ENCODE measurements at regions not wholly inside any gene's neighbourhood (a gene's known extent, or its start where the extent isn't known, plus 50 kb on each side); places are given as distances from the start of the nearest gene placed in this dataset.

DNA sequence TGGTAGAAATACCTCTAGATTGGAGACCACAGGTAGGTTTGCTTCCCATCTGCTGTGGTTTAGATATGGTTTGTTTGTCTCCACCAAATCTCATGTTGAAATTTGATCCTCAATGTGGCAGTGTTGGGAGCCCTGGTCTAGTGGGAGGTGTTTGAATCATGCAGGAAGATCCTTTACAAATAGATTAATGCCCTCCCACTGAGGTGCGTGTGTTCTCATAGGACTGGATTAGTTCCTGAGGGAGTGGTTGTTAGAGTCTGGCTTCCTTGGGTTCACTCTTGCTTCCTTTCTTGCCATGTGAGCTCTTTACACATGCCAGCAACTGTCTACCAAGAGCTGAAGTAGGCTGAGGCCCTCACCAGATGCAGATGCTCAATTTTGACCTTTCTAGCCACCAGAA, 391.1 kb upstream of the GRIA1 start:
- H3K4me3 Mint-ChIP-seq, result no peak overlapping the region
- no peak for TF ChIP-seq CTCF (IDR thresholded peaks at IDR 0.05)
- no peak overlapping the region for H3K27ac Mint-ChIP-seq
- no peaks in the 10 kb centered on the region for H3K4me1 Mint-ChIP-seq
- ChIA-PET POLR2A (no interaction called here), CTCF (no interaction called here)
- ATAC-seq (ENCODE audit: low read depth), result no peak
- intact Hi-C loops (cut with micrococcal nuclease), result no loop called here
- H3K36me3 Mint-ChIP-seq (ENCODE audit: low read depth), result no peaks in the 10 kb centered on the region
- H3K9me3 Mint-ChIP-seq, result peaks cover 3% of the 10 kb centered on the region
- no peak for DNase-seq
- no peaks in the 10 kb centered on the region for H3K27me3 Mint-ChIP-seq

DNA sequence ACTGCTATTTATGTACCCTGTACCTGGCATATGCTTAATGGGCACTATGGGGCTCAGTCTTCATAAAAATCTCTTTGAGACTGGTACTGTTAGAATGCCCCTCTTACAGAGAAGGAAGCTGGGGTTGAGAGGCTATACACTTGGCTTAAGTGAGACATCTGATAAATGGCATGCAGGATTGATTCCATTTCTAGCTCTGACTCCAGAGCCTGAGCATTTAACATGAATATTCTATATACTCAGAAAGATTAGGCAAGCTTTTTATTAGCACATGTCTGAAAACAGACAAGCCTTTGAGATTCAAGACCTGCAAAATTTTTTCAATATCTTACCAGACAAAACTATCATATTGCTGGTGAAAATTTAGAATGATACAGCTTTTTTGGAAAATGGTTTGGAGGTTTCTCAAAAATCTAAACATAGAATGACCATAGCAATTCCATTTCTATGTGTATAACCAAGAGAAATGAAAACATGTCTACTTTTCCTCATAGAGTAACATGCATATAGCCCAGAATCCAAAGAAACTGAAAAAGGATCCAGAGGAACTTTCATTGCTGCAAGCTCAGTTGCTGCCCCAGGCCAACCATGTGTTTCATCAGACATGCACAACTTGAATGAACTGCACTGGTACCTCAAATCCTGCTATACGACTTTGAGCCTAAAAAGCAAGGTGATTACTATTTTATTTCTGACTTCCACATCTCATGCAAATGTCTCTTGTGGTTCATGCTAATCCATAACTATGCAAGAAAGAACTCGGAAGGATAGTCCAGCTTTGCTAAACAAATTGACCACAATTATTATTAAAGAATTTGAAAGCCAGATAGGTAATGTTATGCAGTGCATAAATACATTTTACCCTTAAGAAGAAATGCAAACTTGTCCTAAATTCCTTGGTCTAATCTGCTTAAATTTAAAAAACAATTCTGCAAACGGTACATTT, 389.0 kb upstream of the GRIA1 start:
- ATAC-seq (ENCODE audit: low read depth), result no peak
- POLR2A ChIA-PET, result no interaction called here
- intact Hi-C loops (cut with micrococcal nuclease), result no loop called here
- CTCF ChIA-PET, result no interaction called here
- no peaks in the 10 kb centered on the region for H3K27me3 Mint-ChIP-seq
- no peak overlapping the region for H3K4me3 Mint-ChIP-seq
- H3K9me3 Mint-ChIP-seq, result peaks cover 6% of the 10 kb centered on the region
- no peak for TF ChIP-seq CTCF (IDR thresholded peaks at IDR 0.05)
- H3K4me1 Mint-ChIP-seq, result no peaks in the 10 kb centered on the region
- DNase-seq, result no peak
- H3K36me3 Mint-ChIP-seq (ENCODE audit: low read depth), result no peaks in the 10 kb centered on the region
- no peak overlapping the region for H3K27ac Mint-ChIP-seq

- no peaks in the 10 kb centered on the region for H3K4me1 Mint-ChIP-seq
- DNase-seq (no peak), ATAC-seq (ENCODE audit: low read depth) (no peak)
- intact Hi-C loops (cut with micrococcal nuclease), result no loop called here
- H3K27me3 Mint-ChIP-seq, result no peaks in the 10 kb centered on the region
- ChIA-PET POLR2A (no interaction called here), CTCF (no interaction called here)
- H3K36me3 Mint-ChIP-seq (ENCODE audit: low read depth), result no peaks in the 10 kb centered on the region
- no peaks in the 10 kb centered on the region for H3K9me3 Mint-ChIP-seq
- H3K27ac Mint-ChIP-seq, result no peak overlapping the region
- TF ChIP-seq CTCF (IDR thresholded peaks at IDR 0.05), result no peak
- H3K4me3 Mint-ChIP-seq, result no peak overlapping the region
Measured at GRCh38 chr5:153116916-153117315, 373.6 kb upstream of the GRIA1 start.

DNA sequence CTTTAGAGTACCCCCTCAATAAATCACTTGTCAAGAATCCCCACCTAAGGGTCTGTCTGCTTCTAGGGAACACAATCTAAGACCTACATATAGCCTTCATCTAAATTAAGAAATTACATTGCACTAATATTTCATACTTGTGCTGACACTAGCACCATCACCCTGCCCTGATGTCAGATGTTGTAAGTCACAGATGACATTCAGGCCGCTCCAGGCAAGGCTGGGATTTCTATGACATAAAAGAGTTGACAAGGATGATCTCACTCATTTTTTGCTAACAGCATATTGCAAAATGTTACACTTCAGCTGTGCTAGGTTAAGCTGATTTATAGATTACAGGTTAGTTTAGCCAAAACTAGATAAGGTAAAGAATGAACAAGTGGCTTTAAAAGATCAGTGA, 372.5 kb upstream of the GRIA1 start:
- POLR2A ChIA-PET, result no interaction called here
- no peak for ATAC-seq (ENCODE audit: low read depth)

DNA sequence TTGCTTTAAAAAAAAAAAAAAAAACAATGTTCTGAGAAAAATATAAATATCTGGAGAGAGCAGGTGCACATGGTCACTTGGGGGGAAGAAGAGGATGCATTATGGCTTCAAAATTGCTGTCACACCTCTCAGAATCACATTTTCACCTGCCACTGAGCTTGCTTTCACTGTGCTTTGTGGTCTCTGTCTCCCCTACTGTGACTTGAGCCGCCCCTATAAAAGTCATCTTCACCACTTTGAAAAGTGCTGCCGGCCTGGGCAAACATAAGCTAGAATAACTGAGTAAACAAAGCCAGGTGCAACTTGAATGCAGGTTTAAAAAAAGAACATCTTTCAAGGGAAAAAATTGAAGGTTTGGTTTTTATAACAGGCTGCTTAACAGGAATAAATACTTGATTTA, 368.1 kb upstream of the GRIA1 start:
- no peak for DNase-seq
- H3K4me3 Mint-ChIP-seq, result no peak overlapping the region
- ChIA-PET CTCF (no interaction called here), POLR2A (no interaction called here)
- no peaks in the 10 kb centered on the region for H3K4me1 Mint-ChIP-seq
- no peaks in the 10 kb centered on the region for H3K36me3 Mint-ChIP-seq (ENCODE audit: low read depth)
- no peak overlapping the region for H3K27ac Mint-ChIP-seq
- no peaks in the 10 kb centered on the region for H3K9me3 Mint-ChIP-seq
- no peaks in the 10 kb centered on the region for H3K27me3 Mint-ChIP-seq
- no peak for ATAC-seq (ENCODE audit: low read depth)
- intact Hi-C loops (cut with micrococcal nuclease), result no loop called here
- TF ChIP-seq CTCF (IDR thresholded peaks at IDR 0.05), result no peak

More for the DNA sequence above, 372.5 kb upstream of the GRIA1 start:
- Mint-ChIP-seq H3K9me3 (no peaks in the 10 kb centered on the region), H3K27me3 (no peaks in the 10 kb centered on the region), H3K36me3 (ENCODE audit: low read depth) (no peaks in the 10 kb centered on the region), H3K4me1 (no peaks in the 10 kb centered on the region), H3K27ac (no peak overlapping the region), H3K4me3 (no peak overlapping the region)
- DNase-seq, result no peak
- intact Hi-C loops (cut with micrococcal nuclease), result no loop called here
- CTCF ChIA-PET, result no interaction called here
- TF ChIP-seq CTCF (IDR thresholded peaks at IDR 0.05), result no peak

Data from activated B cell treated with CpG ODN at 0.5 μM for 24 hours (primary cell).